ENCODE measurements at regions not wholly inside any gene's neighbourhood (a gene's known extent, or its start where the extent isn't known, plus 50 kb on each side); places are given as distances from the start of the nearest gene placed in this dataset.
A peak's percentile ranks its signal among the peaks of the same experiment; 100 is the strongest.
"Not testable (repeated sequence)": the region's sequence is repeated elsewhere in the genome, so short reads cannot be mapped to it uniquely, and the experiment has no call there.

- DNase-seq = peak; percentile 19
Measured at GRCh38 chr1:203999618-204000017, 73.3 kb upstream of the SOX13 start.

GRCh38 chr1:204001166-204001901 is 71.6 kb upstream of the SOX13 start:
- DNase-seq = no peak

DNA sequence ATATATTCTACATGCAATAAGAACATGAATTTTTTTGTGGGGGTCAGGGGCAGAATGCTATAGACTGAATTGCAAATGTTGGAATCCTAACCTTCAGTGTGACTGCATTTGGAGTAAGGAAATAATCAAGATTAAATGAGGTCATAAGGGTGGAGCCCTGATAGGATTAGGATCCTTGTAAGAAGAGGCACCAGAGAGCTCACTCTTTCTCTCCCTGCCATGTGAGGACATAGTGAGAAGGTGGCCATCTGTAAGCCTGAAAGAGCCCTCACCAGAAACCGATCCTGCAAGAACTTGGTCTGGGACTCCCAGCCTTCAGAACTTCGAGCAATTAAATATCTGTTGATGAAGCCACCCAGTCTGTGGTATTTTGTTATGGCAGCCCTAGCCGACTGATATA is 70.3 kb upstream of the SOX13 start:
- DNase-seq = no peak

- DNase-seq = no peak
Measured at GRCh38 chr1:204003536-204003935, 69.4 kb upstream of the SOX13 start.

- DNase-seq = no peak
Measured at GRCh38 chr1:204011426-204011825, 61.5 kb upstream of the SOX13 start.

DNA sequence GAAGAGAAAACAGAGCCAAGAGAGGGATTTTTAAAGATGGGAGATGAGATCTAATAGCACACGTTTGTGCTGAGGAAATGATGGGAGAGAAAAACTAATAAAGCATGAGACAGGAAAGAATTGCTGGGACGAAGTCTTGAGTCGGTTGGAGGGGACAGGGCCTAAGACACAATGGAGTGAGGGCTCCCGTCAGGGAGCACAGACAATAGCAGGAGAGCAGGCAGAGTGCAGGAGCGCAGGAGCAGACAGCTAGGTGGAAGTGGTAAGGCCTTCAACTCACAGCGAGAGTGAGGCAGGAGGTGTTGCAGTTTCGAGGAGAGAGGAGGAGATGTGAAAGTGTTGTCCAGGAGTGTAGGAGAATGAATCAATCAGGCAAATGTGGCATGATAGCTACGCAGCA is 59.9 kb upstream of the SOX13 start:
- no peak for DNase-seq

GRCh38 chr1:204014336-204014735 is 58.6 kb upstream of the SOX13 start:
- no peak for DNase-seq

DNA sequence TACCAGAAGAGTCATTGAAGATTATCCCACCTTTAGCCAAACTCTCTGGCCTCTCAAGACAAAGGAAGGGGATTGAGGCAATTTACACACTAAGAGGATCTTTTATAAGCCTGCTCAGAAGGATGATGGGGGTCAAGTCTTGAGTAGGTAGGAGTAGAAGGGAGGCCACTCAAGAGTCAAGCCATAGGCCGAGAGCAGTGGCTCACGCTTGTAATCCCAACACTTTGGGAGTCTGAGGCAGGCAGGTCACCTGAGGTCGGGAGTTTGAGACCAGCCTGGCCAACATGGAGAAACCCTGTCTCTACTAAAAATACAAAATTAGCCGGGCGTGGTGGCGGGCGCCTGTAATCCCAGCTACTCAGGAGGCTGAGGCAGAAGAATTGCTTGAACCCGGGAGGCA is 58.0 kb upstream of the SOX13 start:
- not testable (repeated sequence) for DNase-seq

DNA sequence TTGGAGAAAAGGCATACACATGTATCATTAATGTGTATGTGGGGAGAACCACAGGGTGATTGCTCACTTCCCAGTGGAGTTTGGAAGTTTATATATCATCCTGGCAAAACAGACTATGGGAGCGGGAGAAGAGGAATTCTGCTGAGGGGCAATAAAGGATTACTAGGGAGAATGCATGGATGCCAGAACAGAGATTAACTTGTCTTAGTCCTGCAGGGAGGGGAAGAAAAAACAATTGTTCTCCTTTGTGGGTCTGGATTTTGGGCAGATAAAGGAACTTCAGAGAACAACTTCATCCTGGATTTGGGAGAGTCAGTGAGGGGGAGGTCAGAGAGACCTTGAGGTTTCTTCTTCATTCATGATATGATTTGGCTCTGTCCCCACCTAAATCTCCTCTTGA is 55.9 kb upstream of the SOX13 start:
- no peak for DNase-seq

DNA sequence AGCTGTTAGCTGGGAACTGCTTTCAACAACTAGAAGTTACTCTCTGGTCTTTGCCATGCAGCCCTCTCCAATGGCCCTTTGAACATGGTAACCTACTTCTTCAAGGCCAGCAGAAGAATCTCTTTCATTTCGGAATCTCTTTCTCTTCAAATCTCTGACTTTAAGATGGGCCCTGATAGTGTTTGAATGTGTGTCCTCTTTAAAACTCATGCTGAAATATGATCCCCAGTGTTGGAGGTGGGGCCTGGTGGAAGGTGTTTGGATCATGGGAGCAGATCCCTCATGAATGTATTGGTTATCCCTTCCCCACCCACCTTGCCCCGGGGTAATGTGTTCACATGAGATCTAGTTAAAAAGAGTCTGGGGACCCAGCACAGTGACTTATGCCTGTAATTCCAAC is 54.5 kb upstream of the SOX13 start:
- DNase-seq = no peak
